ENCODE measurements at regions not wholly inside any gene's neighbourhood (a gene's known extent, or its start where the extent isn't known, plus 50 kb on each side); places are given as distances from the start of the nearest gene placed in this dataset.

GRCh38 chr12:19746471-19746870 lies 307.2 kb downstream of the AEBP2 start:
- H2AFZ ChIP-seq: no peak overlapping the region
- no peaks in the 10 kb centered on the region for H3K79me2 ChIP-seq
- no peak overlapping the region for H3K9ac ChIP-seq
- H3K4me3 ChIP-seq (ENCODE audit: low read depth, low read length): no peak overlapping the region
- no peak for TF ChIP-seq CTCF (IDR thresholded peaks at IDR 0.05)
- H3K36me3 ChIP-seq (ENCODE audit: control insufficient read depth, insufficient read depth, low read length): no peaks in the 10 kb centered on the region
- H3K4me2 ChIP-seq (ENCODE audit: low read length): no peak overlapping the region
- no peak overlapping the region for H3K27ac ChIP-seq
- no peaks in the 10 kb centered on the region for H3K9me3 ChIP-seq (ENCODE audit: control insufficient read depth, low read length)
- no peaks in the 10 kb centered on the region for H3K4me1 ChIP-seq
- no peaks in the 10 kb centered on the region for H3K27me3 ChIP-seq (ENCODE audit: control insufficient read depth, insufficient read depth, low read length)

GRCh38 chr12:19749906-19750574 lies 310.7 kb downstream of the AEBP2 start:
- no peaks in the 10 kb centered on the region for H3K9me3 ChIP-seq (ENCODE audit: control insufficient read depth, low read length)
- H3K4me1 ChIP-seq: no peaks in the 10 kb centered on the region
- H3K4me3 ChIP-seq (ENCODE audit: low read depth, low read length): no peak overlapping the region
- TF ChIP-seq CTCF (IDR thresholded peaks at IDR 0.05): no peak
- H3K4me2 ChIP-seq (ENCODE audit: low read length): no peak overlapping the region
- H3K27ac ChIP-seq: no peak overlapping the region
- H3K36me3 ChIP-seq (ENCODE audit: control insufficient read depth, insufficient read depth, low read length): no peaks in the 10 kb centered on the region
- H3K9ac ChIP-seq: no peak overlapping the region
- H2AFZ ChIP-seq: no peak overlapping the region
- no peaks in the 10 kb centered on the region for H3K79me2 ChIP-seq
- no peaks in the 10 kb centered on the region for H3K27me3 ChIP-seq (ENCODE audit: control insufficient read depth, insufficient read depth, low read length)

GRCh38 chr12:19751078-19751477 lies 311.8 kb downstream of the AEBP2 start:
- Histone ChIP-seq H3K27me3 (ENCODE audit: control insufficient read depth, insufficient read depth, low read length) (no peaks in the 10 kb centered on the region), H3K4me1 (no peaks in the 10 kb centered on the region), H3K4me3 (ENCODE audit: low read depth, low read length) (no peak overlapping the region), H3K27ac (no peak overlapping the region), H3K4me2 (ENCODE audit: low read length) (no peak overlapping the region), H3K79me2 (no peaks in the 10 kb centered on the region), H3K9ac (no peak overlapping the region), H2AFZ (no peak overlapping the region), H3K9me3 (ENCODE audit: control insufficient read depth, low read length) (no peaks in the 10 kb centered on the region), H3K36me3 (ENCODE audit: control insufficient read depth, insufficient read depth, low read length) (no peaks in the 10 kb centered on the region)
- no peak for TF ChIP-seq CTCF (IDR thresholded peaks at IDR 0.05)

GRCh38 chr12:19752712-19753111 lies 313.4 kb downstream of the AEBP2 start:
- no peak overlapping the region for H3K9ac ChIP-seq

More at GRCh38 chr12:19752712-19753111, 313.4 kb downstream of the AEBP2 start:
- H2AFZ ChIP-seq: no peak overlapping the region
- H3K4me2 ChIP-seq (ENCODE audit: low read length): no peak overlapping the region
- H3K4me3 ChIP-seq (ENCODE audit: low read depth, low read length): no peak overlapping the region
- no peaks in the 10 kb centered on the region for H3K9me3 ChIP-seq (ENCODE audit: control insufficient read depth, low read length)
- H3K36me3 ChIP-seq (ENCODE audit: control insufficient read depth, insufficient read depth, low read length): no peaks in the 10 kb centered on the region
- no peak for TF ChIP-seq CTCF (IDR thresholded peaks at IDR 0.05)
- H3K79me2 ChIP-seq: no peaks in the 10 kb centered on the region
- no peaks in the 10 kb centered on the region for H3K4me1 ChIP-seq
- no peaks in the 10 kb centered on the region for H3K27me3 ChIP-seq (ENCODE audit: control insufficient read depth, insufficient read depth, low read length)
- H3K27ac ChIP-seq: no peak overlapping the region

Data from parathyroid adenoma (tissue), 2 donors.